ENCODE measurements at regions not wholly inside any gene's neighbourhood (a gene's known extent, or its start where the extent isn't known, plus 50 kb on each side); places are given as distances from the start of the nearest gene placed in this dataset.
"Not testable (repeated sequence)": the region's sequence is repeated elsewhere in the genome, so short reads cannot be mapped to it uniquely, and the experiment has no call there.

GRCh38 chr12:111244673-111245072 lies 124.2 kb downstream of the PHETA1 start:
- TF ChIP-seq GABPA (IDR thresholded peaks at IDR 0.05 in 1 of 2, conservative IDR thresholded peaks at IDR 0.05 in 1 of 2) (no peak), TAF1 (conservative IDR thresholded peaks at IDR 0.05) (no peak), ATF3 (IDR thresholded peaks at IDR 0.05) (no peak), NR2F2 (IDR thresholded peaks at IDR 0.05) (no peak), MAX (IDR thresholded peaks at IDR 0.05) (no peak), YY1 (IDR thresholded peaks at IDR 0.05) (no peak), RAD21 (IDR thresholded peaks at IDR 0.05) (no peak), FOXA1 (IDR thresholded peaks at IDR 0.05) (no peak), RXRA (IDR thresholded peaks at IDR 0.05) (no peak)
- H3K36me3 ChIP-seq (ENCODE audit: control insufficient read depth in 4 of 4, insufficient read depth in 3 of 4, low read depth in 1 of 4, low read length in 3 of 4) = peaks cover 0 to 11% (median 5%) of the 10 kb centered on the region in 4 donors

GRCh38 chr12:111242817-111243216 lies 126.1 kb downstream of the PHETA1 start:
- not testable (repeated sequence) for H3K4me1 ChIP-seq (ENCODE audit: control insufficient read depth in 4 of 4, insufficient read depth in 4 of 4, low read length in 3 of 4); H3K27ac ChIP-seq (ENCODE audit: low read depth in 1 of 2, low read length in 2 of 2); H3K4me3 ChIP-seq (ENCODE audit: low read depth in 1 of 3, low read length in 3 of 3); H3K27me3 ChIP-seq (ENCODE audit: control insufficient read depth in 4 of 4, insufficient read depth in 4 of 4, low read length in 3 of 4); H3K9ac ChIP-seq (ENCODE audit: low read depth in 1 of 2, low read length in 2 of 2); H3K9me3 ChIP-seq (ENCODE audit: control insufficient read depth in 4 of 4, low read length in 3 of 4); DNase-seq (ENCODE audit: low spot score)
- H3K36me3 ChIP-seq (ENCODE audit: control insufficient read depth in 4 of 4, insufficient read depth in 3 of 4, low read depth in 1 of 4, low read length in 3 of 4) = peaks cover 0 to 13% (median 5%) of the 10 kb centered on the region in 4 donors
- 96% methylated on average over 1 of the region's 1 CpG for WGBS

More at GRCh38 chr12:111244673-111245072, 124.2 kb downstream of the PHETA1 start:
- Histone ChIP-seq H3K9me3 (ENCODE audit: control insufficient read depth in 4 of 4, low read length in 3 of 4) (no peaks in the 10 kb centered on the region), H3K4me3 (ENCODE audit: low read depth in 1 of 3, low read length in 3 of 3) (no peak overlapping the region), H3K4me1 (ENCODE audit: control insufficient read depth in 4 of 4, insufficient read depth in 4 of 4, low read length in 3 of 4) (peaks cover 0 to 9% (median 2%) of the 10 kb centered on the region in 4 donors), H3K27me3 (ENCODE audit: control insufficient read depth in 4 of 4, insufficient read depth in 4 of 4, low read length in 3 of 4) (no peaks in the 10 kb centered on the region), H3K27ac (ENCODE audit: low read depth in 1 of 2, low read length in 2 of 2) (no peak overlapping the region), H3K9ac (ENCODE audit: low read depth in 1 of 2, low read length in 2 of 2) (no peak overlapping the region)
- DNase-seq (ENCODE audit: low spot score) = no peak

- TF ChIP-seq GABPA (IDR thresholded peaks at IDR 0.05 in 1 of 2, conservative IDR thresholded peaks at IDR 0.05 in 1 of 2) (no peak), RXRA (IDR thresholded peaks at IDR 0.05) (no peak), REST (IDR thresholded peaks at IDR 0.05) (no peak), NR2F2 (IDR thresholded peaks at IDR 0.05) (no peak), HNF4G (IDR thresholded peaks at IDR 0.05) (no peak), EGR1 (IDR thresholded peaks at IDR 0.05; ENCODE audit: low read depth in 2 of 2) (no peak)
- no peak overlapping the region for H3K27ac ChIP-seq (ENCODE audit: low read depth in 1 of 2, low read length in 2 of 2)
- peaks cover 0 to 5% (median 2%) of the 10 kb centered on the region in 4 donors for H3K4me1 ChIP-seq (ENCODE audit: control insufficient read depth in 4 of 4, insufficient read depth in 4 of 4, low read length in 3 of 4)
- DNase-seq (ENCODE audit: low spot score) = no peak
- H3K27me3 ChIP-seq (ENCODE audit: control insufficient read depth in 4 of 4, insufficient read depth in 4 of 4, low read length in 3 of 4) = no peaks in the 10 kb centered on the region
- H3K9ac ChIP-seq (ENCODE audit: low read depth in 1 of 2, low read length in 2 of 2) = no peak overlapping the region
- H3K9me3 ChIP-seq (ENCODE audit: control insufficient read depth in 4 of 4, low read length in 3 of 4) = no peaks in the 10 kb centered on the region
- peaks cover 0 to 15% (median 5%) of the 10 kb centered on the region in 4 donors for H3K36me3 ChIP-seq (ENCODE audit: control insufficient read depth in 4 of 4, insufficient read depth in 3 of 4, low read depth in 1 of 4, low read length in 3 of 4)
- H3K4me3 ChIP-seq (ENCODE audit: low read depth in 1 of 3, low read length in 3 of 3) = no peak overlapping the region
- 76% methylated on average over 7 of the region's 7 CpGs for WGBS
Measured at GRCh38 chr12:111242184-111242583, 126.7 kb downstream of the PHETA1 start.
